SK-N-SH (cell line): ENCODE measurements at regions not wholly inside any gene's neighbourhood (a gene's known extent, or its start where the extent isn't known, plus 50 kb on each side); places are given as distances from the start of the nearest gene placed in this dataset.
"Not testable (repeated sequence)": the region's sequence is repeated elsewhere in the genome, so short reads cannot be mapped to it uniquely, and the experiment has no call there.

Experiments
- CTCF ChIA-PET: fragments of 300-600, 350-600 bp; formaldehyde crosslinking; extraction: SDS; loops from one replicate; lab custom pipeline; 2021; lab: Yijun Ruan, JAX
- POLR2A ChIA-PET: fragments of 350-600 bp; sonication (Branson Sonifier 250); formaldehyde crosslinking; extraction: SDS; loops from one replicate; lab custom pipeline; 2020; ENCODE audit warnings: antibody characterized with exemption, inconsistent platforms; lab: Yijun Ruan, JAX
- DNase-seq: peaks from one replicate; pipeline ENCODE4 v3.0.0; 2012
- H2AFZ ChIP-seq: fragments of 200-600 bp; sonication (generic); 2 replicates; pipeline ENCODE4 v1.8.1; 2016; ENCODE audit warnings: antibody characterized with exemption, mild to moderate bottlenecking, low read depth
- H3F3A ChIP-seq: fragments of 200-600 bp; sonication (generic); replicated peaks from 2 replicates; pipeline ENCODE3; 2016; ENCODE audit warnings: antibody characterized with exemption, mild to moderate bottlenecking; ENCODE audit not compliant: insufficient read depth
- H3K27ac ChIP-seq, 2 experiments: fragments of 200-500 bp in 1 of 2; fragments of 200-600 bp in 1 of 2; sonication (Bioruptor generic) in 1 of 2; sonication (generic), shearing (Covaris generic) in 1 of 2; 2 replicates each; pipeline versions ENCODE4 v1.5.1 to v1.6.1; 2014 to 2016; ENCODE audit warnings: low read depth in 2 of 2, inconsistent platforms in 1 of 2, low read length in 1 of 2, mild to moderate bottlenecking in 1 of 2, mixed read lengths in 1 of 2
- H3K27me3 ChIP-seq: fragments of 200-600 bp; sonication (generic), shearing (Covaris generic); 2 replicates; pipeline ENCODE4 v1.6.1; 2016; ENCODE audit warnings: mixed run types; ENCODE audit not compliant: insufficient read depth
- H3K36me3 ChIP-seq, 2 experiments: fragments of 200-500 bp in 1 of 2; fragments of 200-600 bp in 1 of 2; sonication (Bioruptor generic) in 1 of 2; sonication (generic) in 1 of 2; replicated peaks in 1 of 2; 2 replicates each; pipeline versions ENCODE3 to v1.5.1; 2014 to 2016; ENCODE audit warnings: low read length in 1 of 2, mild to moderate bottlenecking in 1 of 2; ENCODE audit not compliant: insufficient read depth in 2 of 2, control insufficient read depth in 1 of 2
- H3K4me1 ChIP-seq, 2 experiments: fragments of 200-500 bp in 1 of 2; fragments of 200-600 bp in 1 of 2; sonication (Bioruptor generic) in 1 of 2; sonication (generic), shearing (Covaris generic) in 1 of 2; 2 replicates each; pipeline versions ENCODE4 v1.5.1 to v1.6.1; 2014 to 2016; ENCODE audit warnings: low read depth in 1 of 2, low read length in 1 of 2, mixed run types in 1 of 2; ENCODE audit not compliant: insufficient read depth in 2 of 2, control insufficient read depth in 1 of 2
- H3K4me2 ChIP-seq: fragments of 200-600 bp; sonication (generic), shearing (Covaris generic); 2 replicates; pipeline ENCODE4 v1.6.1; 2017; ENCODE audit warnings: mixed run types
- H3K4me3 ChIP-seq, 2 experiments: fragments of 200-500 bp in 1 of 2; fragments of 200-600 bp in 1 of 2; sonication (Bioruptor generic) in 1 of 2; sonication (generic), shearing (Covaris generic) in 1 of 2; 2 replicates each; pipeline versions ENCODE4 v1.5.1 to v1.8.1; 2014 to 2016; ENCODE audit warnings: low read depth in 2 of 2, inconsistent platforms in 1 of 2, low read length in 1 of 2, mild to moderate bottlenecking in 1 of 2, mixed read lengths in 1 of 2, moderate library complexity in 1 of 2
- H3K79me2 ChIP-seq: fragments of 200-600 bp; sonication (generic); 2 replicates; pipeline ENCODE4 v1.8.1; 2017; ENCODE audit warnings: mild to moderate bottlenecking; ENCODE audit not compliant: insufficient read depth
- H3K9ac ChIP-seq: fragments of 200-600 bp; sonication (generic); 2 replicates; pipeline ENCODE4 v1.6.1; 2017; ENCODE audit warnings: mixed run types
- H3K9me2 ChIP-seq: fragments of 200-600 bp; sonication (generic); 2 replicates; pipeline ENCODE4 v1.6.1; 2017; ENCODE audit warnings: mixed run types
- H3K9me3 ChIP-seq: fragments of 200-600 bp; sonication (generic); 2 replicates; pipeline ENCODE4 v1.6.1; 2017; ENCODE audit warnings: mixed run types, mild to moderate bottlenecking, moderate library complexity
- H4K20me1 ChIP-seq: fragments of 200-600 bp; sonication (generic); 2 replicates; pipeline ENCODE4 v1.6.1; 2017; ENCODE audit warnings: mild to moderate bottlenecking, mixed run types; ENCODE audit not compliant: insufficient read depth
- CHD2 ChIP-seq: fragments of 150-350 bp; IDR thresholded peaks from 2 replicates; pipeline ENCODE4 v1.6.1; 2018; ENCODE audit warnings: low read length; ENCODE audit not compliant: partially characterized antibody
- CTCF ChIP-seq: fragments of 200-600 bp; sonication (generic); IDR thresholded peaks from 2 replicates; pipeline ENCODE4 v1.6.1; 2017; ENCODE audit warnings: antibody characterized with exemption, mild to moderate bottlenecking, moderate library complexity
- ELF1 ChIP-seq: IDR thresholded peaks from 2 replicates; pipeline ENCODE4 v1.4.0; 2012
- FOXJ3 ChIP-seq: sonication (generic); formaldehyde crosslinking; IDR thresholded peaks from 2 replicates; pipeline ENCODE4 v1.5.1; 2020; ENCODE audit warnings: mild to moderate bottlenecking, missing genetic modification reagents
- GABPA ChIP-seq: IDR thresholded peaks from 2 replicates; pipeline ENCODE4 v1.4.0; 2012; ENCODE audit warnings: low read depth, mild to moderate bottlenecking
- GATA2 ChIP-seq: sonication (generic); formaldehyde crosslinking; IDR thresholded peaks from 2 replicates; pipeline ENCODE4 v1.5.0; 2020; ENCODE audit warnings: mild to moderate bottlenecking, missing genetic modification reagents
- JUND ChIP-seq: IDR thresholded peaks from 2 replicates; pipeline ENCODE4 v1.4.0; 2012
- MEF2A ChIP-seq: IDR thresholded peaks from 2 replicates; pipeline ENCODE4 v1.4.0; 2012; ENCODE audit warnings: low read depth, borderline replicate concordance
- MXI1 ChIP-seq: IDR thresholded peaks from 2 replicates; pipeline ENCODE4 v1.6.1; 2012; ENCODE audit warnings: mild to moderate bottlenecking, low read depth, low read length, improper control_type of control experiment
- NFIC ChIP-seq: IDR thresholded peaks from 2 replicates; pipeline ENCODE4 v1.4.0; 2012; ENCODE audit warnings: borderline replicate concordance
- POLR2AphosphoS5 ChIP-seq: IDR thresholded peaks from 2 replicates; pipeline ENCODE4 v1.6.1; 2012; ENCODE audit warnings: low read depth, low read length
- RXRA ChIP-seq: IDR thresholded peaks from 2 replicates; pipeline ENCODE4 v1.4.0; 2012; ENCODE audit warnings: low read depth, mild to moderate bottlenecking, borderline replicate concordance
- SIN3A ChIP-seq: IDR thresholded peaks from 2 replicates; pipeline ENCODE4 v1.6.1; 2012; ENCODE audit warnings: low read depth, mild to moderate bottlenecking, low read length, moderate library complexity, borderline replicate concordance
- YY1 ChIP-seq: IDR thresholded peaks from 2 replicates; pipeline ENCODE4 v1.4.0; 2012; ENCODE audit warnings: low read depth, mild to moderate bottlenecking
- ZBTB33 ChIP-seq: IDR thresholded peaks from 2 replicates; pipeline ENCODE4 v1.4.0; 2012; ENCODE audit warnings: low read depth, borderline replicate concordance
- WGBS: methylation state at CpG from one replicate; pipeline ENCODE4 v1.1.6; 2017; ENCODE audit warnings: low lambda C conversion rate; 5-methylcytosine and 5-hydroxymethylcytosine counted together
- TF ChIP-seq, protein P1 (sequence below): IDR thresholded peaks from 2 replicates; pipeline ENCODE4 v1.4.0; 2012; ENCODE audit warnings: low read depth

- TF ChIP-seq CHD2 (no peak), FOXJ3 (CRISPR knock-in tag) (no peak)
Observed at GRCh38 chr12:14239935-14240872, 125.3 kb upstream of the ATF7IP start (continued).

- TF ChIP-seq NFIC = no peak
- Histone ChIP-seq H3K4me3 (no peak overlapping the region), H3K4me1 (peaks cover 6 to 10% of the 10 kb centered on the region in 2 experiments; a peak in 2 of 4 replicates), H2AFZ (no peak overlapping the region), H3K36me3 (no peaks in the 10 kb centered on the region), H3K4me2 (no peak overlapping the region), H3K9me2 (no peaks in the 10 kb centered on the region), H3K9me3 (peaks cover 5% of the 10 kb centered on the region; the same call in 1 of the 2 replicates), H3K27me3 (no peaks in the 10 kb centered on the region), H3F3A (no peaks in the 10 kb centered on the region), H3K79me2 (no peaks in the 10 kb centered on the region), H3K27ac (no peak overlapping the region), H3K9ac (no peak overlapping the region), H4K20me1 (no peaks in the 10 kb centered on the region)
- CTCF ChIA-PET = interaction anchor here (1.4 to 2.1 kb wide), 3 partner anchors 125 to 389 kb away, joined by 3 to 8 read pairs (median 7); partner anchors contain the start of gene ATF7IP
- 55% methylated on average over 4 of the region's 4 CpGs for WGBS
- POLR2A ChIA-PET = no interaction called here
- no peak for DNase-seq
Observed at GRCh38 chr12:14240873-14241220, 124.6 kb upstream of the ATF7IP start.

- 53% methylated on average over 6 of the region's 6 CpGs for WGBS
- POLR2A ChIA-PET, DNase-seq, H3K4me2 ChIP-seq, H4K20me1 ChIP-seq, H3K9me2 ChIP-seq, H3K9me3 ChIP-seq, H3K27ac ChIP-seq, H2AFZ ChIP-seq, H3K9ac ChIP-seq, H3K79me2 ChIP-seq, H3K27me3 ChIP-seq, H3K4me3 ChIP-seq, H3K36me3 ChIP-seq, H3F3A ChIP-seq, H3K4me1 ChIP-seq: not testable (repeated sequence)
- CTCF ChIA-PET = interaction anchor here (0.6 kb wide), 1 partner anchor 21 kb away, joined by 3 read pairs; no protein-coding TSS in a partner anchor
Observed at GRCh38 chr12:14242825-14243224, 122.7 kb upstream of the ATF7IP start.

DNA sequence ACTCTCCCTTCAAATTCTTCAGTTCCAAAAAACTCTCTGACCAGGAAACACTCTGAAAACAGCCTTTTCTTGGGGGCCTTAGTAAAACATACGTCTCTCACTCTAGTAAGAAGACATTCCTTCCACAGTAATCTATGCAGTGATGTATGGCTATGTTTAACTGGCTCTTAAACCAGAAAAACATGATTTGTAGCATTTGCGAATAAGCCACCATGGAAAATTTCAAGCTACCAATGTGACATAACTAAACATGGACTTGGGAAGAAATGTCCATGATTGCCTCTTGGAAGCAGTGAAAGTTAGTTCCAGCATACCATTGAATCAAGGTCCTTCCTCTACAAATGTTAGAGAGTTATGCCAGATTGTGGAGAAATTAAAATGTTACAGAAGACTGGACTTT, 121.5 kb upstream of the ATF7IP start:
- no peak for DNase-seq
- H3K4me3 ChIP-seq = no peak overlapping the region
- WGBS = 53% methylated on average over 2 of the region's 2 CpGs
- H2AFZ ChIP-seq = no peak overlapping the region
- H3F3A ChIP-seq = no peaks in the 10 kb centered on the region
- H3K27ac ChIP-seq = no peak overlapping the region
- H3K4me1 ChIP-seq = peaks cover 6 to 10% of the 10 kb centered on the region in 2 experiments; a peak in 2 of 4 replicates
- POLR2A ChIA-PET = no interaction called here
- CTCF ChIA-PET = no interaction called here
- H3K9me3 ChIP-seq = peaks cover 5% of the 10 kb centered on the region; the same call in 1 of the 2 replicates
- no peak overlapping the region for H3K9ac ChIP-seq
- TF ChIP-seq, protein P1, sequence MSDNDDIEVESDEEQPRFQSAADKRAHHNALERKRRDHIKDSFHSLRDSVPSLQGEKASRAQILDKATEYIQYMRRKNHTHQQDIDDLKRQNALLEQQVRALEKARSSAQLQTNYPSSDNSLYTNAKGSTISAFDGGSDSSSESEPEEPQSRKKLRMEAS = no peak
- TF ChIP-seq CHD2 (no peak), GABPA (no peak), RXRA (no peak), GATA2 (CRISPR knock-in tag) (no peak), JUND (no peak), MEF2A (no peak), ZBTB33 (no peak), SIN3A (no peak), POLR2AphosphoS5 (no peak), MXI1 (no peak), ELF1 (no peak), CTCF (no peak), YY1 (no peak)
- no peak overlapping the region for H3K4me2 ChIP-seq
- H3K36me3 ChIP-seq = no peaks in the 10 kb centered on the region
- no peaks in the 10 kb centered on the region for H4K20me1 ChIP-seq
- H3K79me2 ChIP-seq = no peaks in the 10 kb centered on the region
- H3K27me3 ChIP-seq = no peaks in the 10 kb centered on the region
- H3K9me2 ChIP-seq = no peaks in the 10 kb centered on the region
